ENCODE measurements at regions not wholly inside any gene's neighbourhood (a gene's known extent, or its start where the extent isn't known, plus 50 kb on each side); places are given as distances from the start of the nearest gene placed in this dataset.

DNA sequence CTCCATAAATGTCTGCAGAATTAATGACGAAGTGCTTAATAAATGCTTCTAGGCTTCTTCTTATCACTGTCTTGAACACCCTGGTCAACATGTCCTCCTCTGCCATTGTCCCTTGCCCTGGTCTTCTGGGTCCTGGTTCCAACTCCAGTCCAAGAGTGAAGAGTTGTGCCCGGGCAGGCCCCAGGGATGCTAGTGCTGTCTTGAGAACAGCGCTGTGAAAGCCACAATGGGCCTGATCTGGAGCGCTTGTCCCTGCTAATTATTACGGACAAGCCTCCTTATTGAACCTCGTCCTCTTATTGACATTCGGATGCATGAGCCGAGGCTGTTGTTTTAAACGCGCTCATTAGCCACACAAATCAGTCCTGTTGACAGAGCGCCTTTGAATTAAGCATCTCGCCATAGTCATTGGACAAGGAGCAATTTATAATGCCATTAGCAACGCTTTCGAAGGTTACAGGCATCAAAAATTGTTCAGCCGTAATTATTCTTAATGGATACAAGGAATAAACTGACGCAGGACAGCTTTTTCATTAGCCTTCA lies 211.6 kb upstream of the POU3F1 start:
- FAIRE-seq (no peak), DNase-seq (ENCODE audit: low read depth, low spot score) (no peak)
- CTCF ChIA-PET = no interaction called here
- no TSS peak for BruUV-seq (replicated peaks)
- intact Hi-C loops (cut with micrococcal nuclease) (no loop called here), dilution Hi-C loops (cut with MboI; ENCODE audit: extremely low pct_ligation_motif_present, low sequenced_read_pairs) (no loop called here)
- Histone ChIP-seq H3K4me2 (ENCODE audit: insufficient read depth, low read length) (no peak overlapping the region), H3K4me1 (ENCODE audit: control insufficient read depth, extremely low read depth, insufficient read depth, low read length) (no peaks in the 10 kb centered on the region), H3K36me3 (ENCODE audit: control insufficient read depth in 2 of 2, extremely low read depth in 1 of 2, insufficient read depth in 2 of 2, low read length in 2 of 2) (no peaks in the 10 kb centered on the region), H3K27me3 (ENCODE audit: control insufficient read depth in 2 of 2, insufficient read depth in 2 of 2, low read length in 2 of 2) (peaks cover 0 to 9% of the 10 kb centered on the region in 2 experiments), H3K79me2 (ENCODE audit: control insufficient read depth, insufficient read depth, low read length) (no peaks in the 10 kb centered on the region), H3K9ac (replicated peaks; ENCODE audit: extremely low read depth, insufficient read depth, low read length) (no peak overlapping the region), H3K4me3 (replicated peaks in 1 of 3; ENCODE audit: insufficient read depth in 1 of 3, low read depth in 1 of 3, low read length in 3 of 3) (no peak overlapping the region), H3K9me3 (replicated peaks; ENCODE audit: control insufficient read depth, insufficient read depth, low read length) (no peaks in the 10 kb centered on the region), H4K20me1 (replicated peaks; ENCODE audit: control insufficient read depth, extremely low read depth, insufficient read depth, low read length) (no peaks in the 10 kb centered on the region), H2AFZ (ENCODE audit: low read depth, low read length) (no peak overlapping the region), H3K9me1 (replicated peaks; ENCODE audit: control insufficient read depth, extremely low read depth, insufficient read depth, low read length) (no peaks in the 10 kb centered on the region), H3K27ac (ENCODE audit: insufficient read depth, low read depth, low read length) (no peak overlapping the region)
- TF ChIP-seq POLR2A (IDR thresholded peaks at IDR 0.05; ENCODE audit: low read depth, low read length) (no peak), POLR2AphosphoS5 (IDR thresholded peaks at IDR 0.05; ENCODE audit: insufficient read depth, low read depth, low read length) (no peak), EZH2 (IDR thresholded peaks at IDR 0.05; ENCODE audit: borderline replicate concordance, low read depth, low read length, severe bottlenecking) (no peak), MYC (IDR thresholded peaks at IDR 0.05; ENCODE audit: low read depth, low read length) (no peak), CTCF (IDR thresholded peaks at IDR 0.05; ENCODE audit: extremely low read depth in 1 of 2, insufficient read depth in 1 of 2, low read depth in 1 of 2, low read length in 2 of 2) (no peak), JUN (IDR thresholded peaks at IDR 0.05; ENCODE audit: borderline replicate concordance, insufficient read depth, insufficient read length, low read depth) (no peak), GATA2 (IDR thresholded peaks at IDR 0.05; ENCODE audit: insufficient read depth, insufficient read length, low read depth, low read length) (no peak), FOS (IDR thresholded peaks at IDR 0.05; ENCODE audit: borderline replicate concordance, insufficient read depth, low read length) (no peak)
- TF ChIP-seq, protein P1, sequence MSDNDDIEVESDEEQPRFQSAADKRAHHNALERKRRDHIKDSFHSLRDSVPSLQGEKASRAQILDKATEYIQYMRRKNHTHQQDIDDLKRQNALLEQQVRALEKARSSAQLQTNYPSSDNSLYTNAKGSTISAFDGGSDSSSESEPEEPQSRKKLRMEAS (IDR thresholded peaks at IDR 0.05; ENCODE audit: insufficient read depth, insufficient read length) = no peak
- POLR2A ChIA-PET = no interaction called here
